HepG2 (cell line): ENCODE measurements at regions not wholly inside any gene's neighbourhood (a gene's known extent, or its start where the extent isn't known, plus 50 kb on each side); places are given as distances from the start of the nearest gene placed in this dataset.

ENCODE experiments used
- CTCF ChIP-seq: sonication (generic); formaldehyde crosslinking; IDR thresholded peaks from 2 replicates; pipeline ENCODE4 v1.5.0; 2020; ENCODE audit warnings: mild to moderate bottlenecking, missing genetic modification reagents, moderate library complexity
- FOSL2 ChIP-seq: sonication (generic); formaldehyde crosslinking; IDR thresholded peaks from 2 replicates; pipeline ENCODE4 v1.4.0; 2020; ENCODE audit warnings: missing genetic modification reagents
- FOXK1 ChIP-seq: sonication (generic); formaldehyde crosslinking; IDR thresholded peaks from 2 replicates; pipeline ENCODE4 v1.4.0; 2020; ENCODE audit warnings: low read depth, missing genetic modification reagents, borderline replicate concordance
- GPN1 ChIP-seq: sonication (generic); formaldehyde crosslinking; IDR thresholded peaks from 2 replicates; pipeline ENCODE4 v1.5.1; 2020; ENCODE audit warnings: missing genetic modification reagents, borderline replicate concordance
- MXD3 ChIP-seq: IDR thresholded peaks from 2 replicates; pipeline ENCODE4 v1.6.1; 2016; ENCODE audit warnings: mild to moderate bottlenecking, missing biosample characterization, missing genetic modification reagents
- MYNN ChIP-seq: sonication (generic); formaldehyde crosslinking; IDR thresholded peaks from 2 replicates; pipeline ENCODE4 v1.4.0; 2020; ENCODE audit warnings: mild to moderate bottlenecking, low read depth, missing genetic modification reagents
- NPAS2 ChIP-seq: sonication (generic); formaldehyde crosslinking; IDR thresholded peaks from 2 replicates; pipeline ENCODE4 v1.8.0; 2022; ENCODE audit warnings: mild to moderate bottlenecking, missing genetic modification reagents, borderline replicate concordance
- SP1 ChIP-seq, 2 experiments: fragments of 450-650 bp in 1 of 2; sonication (generic) in 1 of 2; formaldehyde crosslinking in 1 of 2; IDR thresholded peaks; 2 replicates each; pipeline versions ENCODE4 v1.4.0 to v1.6.1; 2016 to 2020; ENCODE audit warnings: missing genetic modification reagents in 1 of 2
- TAF1 ChIP-seq: sonication (generic); formaldehyde crosslinking; IDR thresholded peaks from 2 replicates; pipeline ENCODE4 v1.4.0; 2020; ENCODE audit warnings: missing genetic modification reagents
- ZFP37 ChIP-seq: sonication (generic); formaldehyde crosslinking; IDR thresholded peaks from 2 replicates; pipeline ENCODE4 v1.4.0; 2020; ENCODE audit warnings: missing genetic modification reagents, borderline replicate concordance
- ZNF317 ChIP-seq: sonication (generic); formaldehyde crosslinking; IDR thresholded peaks from 2 replicates; pipeline ENCODE4 v1.5.0; 2020; ENCODE audit warnings: mild to moderate bottlenecking, missing genetic modification reagents

- TF ChIP-seq FOXK1 (CRISPR knock-in tag) (no peak), ZNF317 (CRISPR knock-in tag) (no peak), ZFP37 (CRISPR knock-in tag) (no peak), CTCF (CRISPR knock-in tag) (no peak), MYNN (CRISPR knock-in tag) (no peak), MXD3 (CRISPR knock-in tag) (no peak), NPAS2 (CRISPR knock-in tag) (no peak), SP1 (IDR thresholded peaks at IDR 0.05) (no peak), SP1 (CRISPR knock-in tag; IDR thresholded peaks at IDR 0.05) (no peak), FOSL2 (CRISPR knock-in tag) (no peak), GPN1 (no peak), TAF1 (CRISPR knock-in tag) (no peak)
Observed at GRCh38 chrY:17184299-17184698, 695.7 kb downstream of the CDY2B start.
